ENCODE measurements at regions not wholly inside any gene's neighbourhood (a gene's known extent, or its start where the extent isn't known, plus 50 kb on each side); places are given as distances from the start of the nearest gene placed in this dataset.

GRCh38 chr18:78892177-78892576 lies 87.4 kb upstream of the SALL3 start:
- TF ChIP-seq CTCF (IDR thresholded peaks at IDR 0.05) (no peak), POLR2A (IDR thresholded peaks at IDR 0.05) (no peak)

Measured in sigmoid colon (tissue), 3 donors.